HG02588 (cell line): ENCODE measurements at regions not wholly inside any gene's neighbourhood (a gene's known extent, or its start where the extent isn't known, plus 50 kb on each side); places are given as distances from the start of the nearest gene placed in this dataset.
"Not testable (repeated sequence)": the region's sequence is repeated elsewhere in the genome, so short reads cannot be mapped to it uniquely, and the experiment has no call there.

Source experiments
- ATAC-seq: cut with Tn5 transposase; IDR thresholded peaks from one replicate; pipeline ENCODE4 v1.9.1; 2021; ENCODE audit warnings: mild to moderate bottlenecking, moderate library complexity; ENCODE audit not compliant: unreplicated experiment

- ATAC-seq, result not testable (repeated sequence)
These were observed 534.1 kb upstream of the ARRDC3 start for GRCh38 chr5:91917037-91917814.

GRCh38 chr5:91910655-91911054 is 527.5 kb upstream of the ARRDC3 start:
- no peak for ATAC-seq

DNA sequence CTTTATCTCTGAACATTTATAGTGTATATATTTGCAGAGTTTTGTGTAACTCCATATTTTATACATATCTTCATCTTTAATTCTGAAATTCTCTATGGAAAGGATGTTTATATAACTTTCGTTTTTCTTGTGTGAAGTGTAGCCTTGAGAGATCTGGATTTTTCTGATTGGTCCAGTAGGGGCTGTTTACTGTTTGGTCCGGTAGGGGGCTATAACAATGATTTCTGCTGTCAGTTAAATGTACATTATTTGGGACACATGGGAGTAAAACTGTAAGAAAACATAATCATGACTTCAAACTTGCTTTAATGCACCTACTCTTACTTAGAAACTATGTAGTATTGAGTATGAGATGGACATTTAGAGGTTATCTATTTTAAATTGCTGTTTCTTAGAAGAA is 527.1 kb upstream of the ARRDC3 start:
- ATAC-seq, result no peak

GRCh38 chr5:91906494-91906893 is 523.4 kb upstream of the ARRDC3 start:
- no peak for ATAC-seq

- no peak for ATAC-seq
These were observed 522.9 kb upstream of the ARRDC3 start for GRCh38 chr5:91906027-91906426.

DNA sequence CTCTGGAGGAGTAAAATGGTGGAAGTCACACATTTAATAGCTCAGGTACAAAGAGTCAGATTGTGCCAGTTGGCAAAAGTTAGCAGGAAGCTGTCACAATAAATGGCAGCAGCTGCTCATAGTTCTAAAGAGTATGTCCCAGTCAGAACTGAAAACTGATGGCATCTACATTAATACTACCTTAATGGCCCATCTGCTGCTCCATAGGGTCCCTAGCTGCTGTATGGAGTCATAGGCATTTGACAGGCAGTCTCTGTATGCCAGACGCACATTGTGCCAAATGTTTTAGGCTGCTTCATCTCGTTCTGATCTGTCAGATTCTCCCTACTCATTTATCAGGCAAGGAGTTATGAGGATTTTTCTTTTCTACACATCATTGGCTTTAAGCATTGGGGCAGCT is 515.8 kb upstream of the ARRDC3 start:
- ATAC-seq, result no peak

GRCh38 chr5:91898019-91898418 is 514.9 kb upstream of the ARRDC3 start:
- no peak for ATAC-seq

- ATAC-seq, result no peak
These were observed 505.7 kb upstream of the ARRDC3 start for GRCh38 chr5:91888810-91889209.

GRCh38 chr5:91885291-91886265 is 502.5 kb upstream of the ARRDC3 start:
- ATAC-seq, result no peak

DNA sequence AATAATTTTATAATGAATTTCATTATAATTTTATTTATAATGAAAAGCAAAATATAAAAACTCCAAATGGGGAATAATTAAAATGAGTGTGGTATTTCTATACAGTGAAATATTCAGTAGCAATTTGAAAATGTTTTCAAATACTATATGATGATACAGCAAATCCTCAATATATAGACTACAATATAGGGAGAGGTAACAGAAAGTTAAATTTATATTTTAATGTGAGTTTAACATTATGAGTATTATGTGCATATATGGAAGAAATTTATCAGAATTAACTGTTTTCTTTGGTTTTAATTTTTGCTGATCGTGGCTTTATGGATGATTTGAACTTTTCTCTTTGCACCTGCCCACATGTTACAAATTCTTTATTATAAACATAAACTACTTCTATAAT is 500.9 kb upstream of the ARRDC3 start:
- no peak for ATAC-seq

- no peak for ATAC-seq
These were observed 492.2 kb upstream of the ARRDC3 start for GRCh38 chr5:91875196-91875779.

- no peak for ATAC-seq
These were observed 484.7 kb upstream of the ARRDC3 start for GRCh38 chr5:91867799-91868198.

DNA sequence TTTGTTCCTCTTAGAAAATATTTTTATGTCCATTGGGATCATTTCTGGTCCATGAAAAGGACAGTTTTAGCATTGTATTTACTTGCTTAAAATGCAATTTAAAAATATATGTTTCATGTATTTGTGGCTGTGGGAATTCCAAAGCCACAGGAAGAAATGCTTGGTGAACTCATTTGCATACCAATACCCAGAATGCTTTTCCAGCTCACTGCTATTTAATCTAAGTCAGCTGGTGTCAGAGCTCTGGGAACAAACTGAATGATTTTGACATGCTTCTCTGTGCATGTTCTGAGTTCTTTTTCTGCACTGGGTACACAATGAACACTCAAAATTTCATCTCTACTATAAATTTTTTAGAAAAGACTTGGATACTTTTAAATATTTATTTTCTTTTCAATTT is 482.8 kb upstream of the ARRDC3 start:
- ATAC-seq, result no peak

DNA sequence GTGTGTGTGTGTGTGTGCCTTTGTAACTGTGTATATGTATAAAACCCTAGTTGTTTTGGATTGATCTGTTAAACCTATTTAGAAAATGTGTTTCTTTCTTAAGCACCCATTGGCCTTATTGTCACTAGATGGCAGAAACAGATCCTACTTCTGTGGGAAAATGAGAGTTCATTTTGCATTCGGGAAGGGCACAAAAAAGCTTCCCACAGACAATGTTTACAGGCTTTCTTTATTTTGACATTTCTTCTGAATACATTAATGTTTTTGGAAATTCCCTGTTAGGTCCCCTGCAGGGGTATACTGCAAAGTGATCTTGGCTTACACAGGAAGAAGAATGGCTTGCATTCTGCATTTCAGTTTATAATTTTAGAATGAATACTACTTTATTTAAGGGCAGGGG is 481.8 kb upstream of the ARRDC3 start:
- ATAC-seq, result no peak

- ATAC-seq, result no peak
These were observed 468.6 kb upstream of the ARRDC3 start for GRCh38 chr5:91851670-91852069.

DNA sequence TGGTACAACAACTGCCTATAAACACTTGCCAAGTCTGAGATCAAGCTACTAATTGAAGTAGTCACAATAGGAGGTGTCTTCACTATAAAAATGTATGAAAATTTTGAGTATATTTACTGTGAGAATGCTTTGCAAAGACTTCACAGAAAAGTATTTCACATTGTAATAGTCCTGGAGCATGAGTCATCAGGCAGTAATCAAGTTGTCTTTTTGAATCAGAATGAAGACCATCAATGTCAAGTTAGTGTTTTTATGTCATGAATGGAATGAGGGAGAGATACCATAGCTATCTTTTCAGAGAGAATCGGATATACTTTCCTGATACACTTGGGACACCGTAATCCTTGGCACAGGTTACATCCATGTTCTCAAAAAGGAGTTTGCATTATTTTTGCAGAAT is 466.9 kb upstream of the ARRDC3 start:
- ATAC-seq, result no peak

DNA sequence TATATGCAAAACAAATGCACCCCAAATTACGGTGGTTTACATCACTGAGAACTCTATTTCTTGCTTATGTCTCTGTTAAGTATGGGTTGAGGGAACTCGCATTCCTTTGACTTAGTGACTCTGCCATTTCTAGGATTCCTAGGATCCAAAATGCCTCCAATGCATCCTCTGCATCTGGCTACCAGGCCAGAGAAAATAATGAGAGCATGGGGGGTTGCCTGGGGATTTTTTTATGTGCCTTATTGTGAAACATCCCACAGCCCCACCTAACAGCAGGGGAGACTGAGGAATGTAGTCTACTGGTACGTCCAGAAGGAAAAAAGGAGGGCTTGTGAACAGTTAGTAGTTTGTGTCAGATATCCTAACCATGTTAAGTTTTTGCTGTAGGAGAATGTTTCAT is 466.0 kb upstream of the ARRDC3 start:
- no peak for ATAC-seq

- no peak for ATAC-seq
These were observed 465.3 kb upstream of the ARRDC3 start for GRCh38 chr5:91848453-91848852.

GRCh38 chr5:91841423-91841822 is 458.3 kb upstream of the ARRDC3 start:
- no peak for ATAC-seq

GRCh38 chr5:91840412-91840811 is 457.3 kb upstream of the ARRDC3 start:
- no peak for ATAC-seq

DNA sequence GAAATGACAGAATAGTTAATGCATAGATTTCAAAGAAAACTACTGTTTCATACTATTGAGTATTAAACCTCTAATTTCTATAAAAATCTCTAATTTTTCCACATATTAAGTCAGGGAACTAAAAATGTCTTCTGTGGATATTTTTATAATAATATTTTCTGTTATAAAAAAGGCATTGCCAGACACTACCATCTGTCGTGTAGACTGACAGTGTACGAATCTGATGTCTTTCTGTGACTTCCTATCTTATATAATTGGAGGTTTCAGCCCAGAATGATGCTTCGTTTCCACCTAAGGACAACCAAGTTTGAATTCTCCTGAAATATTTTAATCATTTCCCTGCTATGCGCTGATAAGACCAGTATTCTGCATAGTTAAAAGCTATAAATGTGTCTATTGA is 456.6 kb upstream of the ARRDC3 start:
- no peak for ATAC-seq

DNA sequence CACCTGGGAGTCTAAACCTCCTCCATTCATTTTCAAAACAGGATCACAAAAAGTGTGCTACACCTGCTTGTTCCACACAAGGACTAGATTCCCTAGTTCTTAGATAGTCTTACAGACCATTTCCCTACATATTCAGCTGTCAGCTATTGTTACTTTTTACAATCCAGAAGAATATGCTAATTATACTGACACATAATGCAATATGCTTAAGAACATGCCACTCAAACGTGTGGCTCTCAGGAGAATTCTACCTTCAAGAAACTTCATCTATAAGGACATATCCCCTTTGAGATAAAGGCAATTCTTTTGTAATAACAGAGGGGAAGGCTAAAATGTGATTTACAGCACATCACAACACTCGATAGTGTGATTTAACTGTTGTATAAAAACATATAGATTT is 456.1 kb upstream of the ARRDC3 start:
- ATAC-seq, result no peak
